Vagina (tissue), 2 donors: ENCODE measurements at regions not wholly inside any gene's neighbourhood (a gene's known extent, or its start where the extent isn't known, plus 50 kb on each side); places are given as distances from the start of the nearest gene placed in this dataset.
A peak's percentile ranks its signal among the peaks of the same experiment; 100 is the strongest.

ENCODE experiments used
- DNase-seq, 2 donors: peaks; one replicate each; pipeline ENCODE4 v3.0.0-alpha.2; 2017; ENCODE audit errors: extremely low spot score in 2 of 2
- H3K27ac ChIP-seq: fragments of 200-600 bp; sonication (generic); one replicate; pipeline ENCODE4 v1.5.1; 2019
- H3K27me3 ChIP-seq: fragments of 200-600 bp; sonication (generic); one replicate; pipeline ENCODE4 v1.5.1; 2019
- H3K36me3 ChIP-seq, 2 donors: fragments of 200-600 bp; sonication (generic); one replicate each; pipeline ENCODE4 v1.5.1; 2017 to 2019
- H3K4me1 ChIP-seq: fragments of 200-600 bp; sonication (generic); one replicate; pipeline ENCODE4 v1.5.1; 2019
- H3K4me3 ChIP-seq, 2 donors: fragments of 200-600 bp; sonication (generic); 1 replicate in 1 of 2; 2 replicates in 1 of 2; pipeline ENCODE4 v1.5.1; 2016 to 2019
- H3K9me3 ChIP-seq: fragments of 200-600 bp; sonication (generic); one replicate; pipeline ENCODE4 v1.5.1; 2019
- POLR2A ChIP-seq, 2 donors: fragments of 450-650 bp; IDR thresholded peaks; one replicate each; pipeline ENCODE4 v1.6.1; 2017; ENCODE audit warnings: antibody characterized with exemption in 2 of 2, mild to moderate bottlenecking in 2 of 2, moderate library complexity in 2 of 2
- POLR2AphosphoS5 ChIP-seq, 2 donors: sonication (generic); formaldehyde crosslinking; IDR thresholded peaks; one replicate each; pipeline ENCODE4 v1.9.0; 2017; ENCODE audit warnings: antibody characterized with exemption in 2 of 2, mild to moderate bottlenecking in 2 of 2, low read depth in 1 of 2; ENCODE audit not compliant: insufficient read depth in 1 of 2
- intact Hi-C: fragments of 100-400 bp; cut with DNase I; formaldehyde crosslinking; loops from one replicate; pipeline ENCODE4 v1.15.1; 2023
- TF ChIP-seq, protein P1 (sequence below), 3 experiments: fragments of 450-650 bp in 2 of 3; fragments of 200-600 bp in 1 of 3; sonication (generic) in 1 of 3; IDR thresholded peaks; one replicate each; pipeline ENCODE4 v1.5.1; 2017 to 2019; ENCODE audit warnings: antibody characterized with exemption in 3 of 3, mild to moderate bottlenecking in 2 of 3, moderate library complexity in 2 of 3

GRCh38 chr6:169384291-169384690 is 130.6 kb upstream of the THBS2 start:
- Histone ChIP-seq H3K4me3 (no peak overlapping the region), H3K4me1 (peaks cover 25% of the 10 kb centered on the region), H3K9me3 (no peaks in the 10 kb centered on the region), H3K27me3 (no peaks in the 10 kb centered on the region), H3K36me3 (no peaks in the 10 kb centered on the region), H3K27ac (no peak overlapping the region)
- intact Hi-C loops, result no loop called here
- TF ChIP-seq POLR2AphosphoS5 (IDR thresholded peaks at IDR 0.05; ENCODE audit: insufficient read depth in 1 of 2, low read depth in 1 of 2) (no peak), POLR2A (IDR thresholded peaks at IDR 0.05) (no peak)
- TF ChIP-seq, protein P1, sequence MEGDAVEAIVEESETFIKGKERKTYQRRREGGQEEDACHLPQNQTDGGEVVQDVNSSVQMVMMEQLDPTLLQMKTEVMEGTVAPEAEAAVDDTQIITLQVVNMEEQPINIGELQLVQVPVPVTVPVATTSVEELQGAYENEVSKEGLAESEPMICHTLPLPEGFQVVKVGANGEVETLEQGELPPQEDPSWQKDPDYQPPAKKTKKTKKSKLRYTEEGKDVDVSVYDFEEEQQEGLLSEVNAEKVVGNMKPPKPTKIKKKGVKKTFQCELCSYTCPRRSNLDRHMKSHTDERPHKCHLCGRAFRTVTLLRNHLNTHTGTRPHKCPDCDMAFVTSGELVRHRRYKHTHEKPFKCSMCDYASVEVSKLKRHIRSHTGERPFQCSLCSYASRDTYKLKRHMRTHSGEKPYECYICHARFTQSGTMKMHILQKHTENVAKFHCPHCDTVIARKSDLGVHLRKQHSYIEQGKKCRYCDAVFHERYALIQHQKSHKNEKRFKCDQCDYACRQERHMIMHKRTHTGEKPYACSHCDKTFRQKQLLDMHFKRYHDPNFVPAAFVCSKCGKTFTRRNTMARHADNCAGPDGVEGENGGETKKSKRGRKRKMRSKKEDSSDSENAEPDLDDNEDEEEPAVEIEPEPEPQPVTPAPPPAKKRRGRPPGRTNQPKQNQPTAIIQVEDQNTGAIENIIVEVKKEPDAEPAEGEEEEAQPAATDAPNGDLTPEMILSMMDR (IDR thresholded peaks at IDR 0.05), result no peak
- DNase-seq, result peak in 1 of 2 donors; percentile 64

DNA sequence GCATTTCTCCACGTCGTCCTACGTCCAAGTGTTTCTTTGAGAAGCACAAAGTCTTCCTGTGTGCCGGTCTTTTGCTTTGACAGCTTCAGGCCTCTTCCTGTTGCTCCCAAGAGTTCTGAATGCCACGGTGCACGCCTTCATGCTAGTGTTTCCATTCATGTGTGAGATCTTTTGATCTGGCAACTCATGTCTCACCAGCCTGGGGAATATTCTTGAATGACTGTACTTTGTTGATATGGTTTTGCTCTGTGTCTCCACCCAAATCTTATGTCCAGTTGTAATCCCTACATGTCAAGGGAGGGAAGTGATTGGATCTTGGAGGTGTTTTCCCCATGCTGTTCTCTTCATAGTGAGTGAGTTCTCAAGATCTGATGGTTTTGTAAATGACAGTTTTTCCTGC is 129.6 kb upstream of the THBS2 start:
- H3K36me3 ChIP-seq, result no peaks in the 10 kb centered on the region
- intact Hi-C loops, result no loop called here
- TF ChIP-seq POLR2AphosphoS5 (IDR thresholded peaks at IDR 0.05; ENCODE audit: insufficient read depth in 1 of 2, low read depth in 1 of 2), result no peak
- TF ChIP-seq POLR2A (IDR thresholded peaks at IDR 0.05), result no peak
- TF ChIP-seq, protein P1 (IDR thresholded peaks at IDR 0.05), result no peak
- no peak overlapping the region for H3K4me3 ChIP-seq
- H3K27ac ChIP-seq, result no peak overlapping the region
- H3K27me3 ChIP-seq, result no peaks in the 10 kb centered on the region
- no peaks in the 10 kb centered on the region for H3K9me3 ChIP-seq
- peaks cover 25% of the 10 kb centered on the region for H3K4me1 ChIP-seq
- peak in 1 of 2 donors; percentile 19 for DNase-seq

- TF ChIP-seq POLR2A (IDR thresholded peaks at IDR 0.05) (no peak), POLR2AphosphoS5 (IDR thresholded peaks at IDR 0.05; ENCODE audit: insufficient read depth in 1 of 2, low read depth in 1 of 2) (no peak)
- TF ChIP-seq, protein P1 (IDR thresholded peaks at IDR 0.05), result no peak
These were observed 129.1 kb upstream of the THBS2 start for GRCh38 chr6:169382735-169383134.

DNA sequence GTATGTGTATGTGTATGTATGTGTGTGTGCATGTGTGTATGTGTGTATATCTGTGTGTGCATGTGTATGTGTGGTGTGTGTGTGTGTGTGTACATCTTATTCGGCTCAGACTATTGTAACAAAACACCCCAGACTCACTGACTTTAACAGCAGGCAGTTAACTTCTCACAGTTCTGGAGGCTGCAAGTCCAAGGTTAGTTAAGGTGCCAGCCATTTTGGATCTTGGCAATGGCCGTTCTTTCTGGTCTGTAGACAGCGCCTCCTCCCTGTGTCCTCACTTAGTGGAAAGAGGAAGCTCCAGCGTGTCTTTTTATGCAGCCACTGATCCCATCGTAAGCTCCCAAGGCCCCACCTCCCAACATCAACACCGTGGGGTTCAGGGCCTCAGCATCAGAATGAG is 128.3 kb upstream of the THBS2 start:
- no peak for TF ChIP-seq POLR2AphosphoS5 (IDR thresholded peaks at IDR 0.05; ENCODE audit: insufficient read depth in 1 of 2, low read depth in 1 of 2)
- no peak for TF ChIP-seq POLR2A (IDR thresholded peaks at IDR 0.05)
- TF ChIP-seq, protein P1 (IDR thresholded peaks at IDR 0.05), result no peak
- intact Hi-C loops, result no loop called here
- H3K27me3 ChIP-seq, result no peaks in the 10 kb centered on the region
- H3K9me3 ChIP-seq, result no peaks in the 10 kb centered on the region
- no peak overlapping the region for H3K4me3 ChIP-seq
- H3K27ac ChIP-seq, result no peak overlapping the region
- peak; percentile 44 to 67 for DNase-seq
- H3K36me3 ChIP-seq, result no peaks in the 10 kb centered on the region
- peaks cover 14% of the 10 kb centered on the region for H3K4me1 ChIP-seq

More at GRCh38 chr6:169382735-169383134, 129.1 kb upstream of the THBS2 start:
- Histone ChIP-seq H3K27ac (no peak overlapping the region), H3K4me3 (no peak overlapping the region), H3K36me3 (no peaks in the 10 kb centered on the region), H3K4me1 (peaks cover 22% of the 10 kb centered on the region), H3K9me3 (no peaks in the 10 kb centered on the region), H3K27me3 (no peaks in the 10 kb centered on the region)
- intact Hi-C loops, result no loop called here
- DNase-seq, result peak in 1 of 2 donors; percentile 58

GRCh38 chr6:169380493-169380892 is 126.8 kb upstream of the THBS2 start:
- Histone ChIP-seq H3K36me3 (no peaks in the 10 kb centered on the region), H3K27ac (no peak overlapping the region), H3K4me1 (peaks cover under 1% of the 10 kb centered on the region), H3K9me3 (no peaks in the 10 kb centered on the region), H3K4me3 (no peak overlapping the region), H3K27me3 (no peaks in the 10 kb centered on the region)
- peak; percentile 34 to 55 for DNase-seq
- TF ChIP-seq POLR2AphosphoS5 (IDR thresholded peaks at IDR 0.05; ENCODE audit: insufficient read depth in 1 of 2, low read depth in 1 of 2) (no peak), POLR2A (IDR thresholded peaks at IDR 0.05) (no peak)
- TF ChIP-seq, protein P1 (IDR thresholded peaks at IDR 0.05), result no peak
- intact Hi-C loops, result no loop called here
